GM10266 (cell line): ENCODE measurements at regions not wholly inside any gene's neighbourhood (a gene's known extent, or its start where the extent isn't known, plus 50 kb on each side); places are given as distances from the start of the nearest gene placed in this dataset.

ENCODE experiments used
- DNase-seq: peaks from one replicate; pipeline ENCODE4 v3.0.0; 2012; ENCODE audit errors: extremely low spot score
- TF ChIP-seq, protein P1 (sequence below): IDR thresholded peaks from 2 replicates; pipeline ENCODE4 v1.5.1; 2012; ENCODE audit warnings: mild to moderate bottlenecking, low read depth; ENCODE audit not compliant: control insufficient read depth, insufficient read depth; ENCODE audit errors: missing control alignments

DNA sequence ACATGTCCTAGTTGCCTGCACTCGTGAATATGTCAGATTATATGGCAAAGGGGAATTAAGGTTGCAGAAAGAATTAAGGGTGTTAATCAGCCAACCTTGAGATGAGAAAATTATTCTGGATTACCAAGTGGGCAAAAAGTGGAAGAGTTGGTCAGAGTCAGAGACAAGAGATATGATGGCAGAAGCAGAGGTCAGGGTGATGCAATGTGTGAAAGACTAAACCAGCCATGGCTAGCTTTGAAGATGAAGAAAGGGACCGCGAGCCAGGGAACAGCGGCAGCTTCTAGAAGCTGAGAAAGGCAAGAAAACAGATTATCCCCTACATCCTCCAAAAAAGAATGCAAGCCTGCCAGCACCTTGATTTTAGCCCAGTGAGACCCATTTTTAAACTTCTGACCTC lies 385.6 kb downstream of the HNRNPD start:
- DNase-seq, result no peak
- TF ChIP-seq, protein P1, sequence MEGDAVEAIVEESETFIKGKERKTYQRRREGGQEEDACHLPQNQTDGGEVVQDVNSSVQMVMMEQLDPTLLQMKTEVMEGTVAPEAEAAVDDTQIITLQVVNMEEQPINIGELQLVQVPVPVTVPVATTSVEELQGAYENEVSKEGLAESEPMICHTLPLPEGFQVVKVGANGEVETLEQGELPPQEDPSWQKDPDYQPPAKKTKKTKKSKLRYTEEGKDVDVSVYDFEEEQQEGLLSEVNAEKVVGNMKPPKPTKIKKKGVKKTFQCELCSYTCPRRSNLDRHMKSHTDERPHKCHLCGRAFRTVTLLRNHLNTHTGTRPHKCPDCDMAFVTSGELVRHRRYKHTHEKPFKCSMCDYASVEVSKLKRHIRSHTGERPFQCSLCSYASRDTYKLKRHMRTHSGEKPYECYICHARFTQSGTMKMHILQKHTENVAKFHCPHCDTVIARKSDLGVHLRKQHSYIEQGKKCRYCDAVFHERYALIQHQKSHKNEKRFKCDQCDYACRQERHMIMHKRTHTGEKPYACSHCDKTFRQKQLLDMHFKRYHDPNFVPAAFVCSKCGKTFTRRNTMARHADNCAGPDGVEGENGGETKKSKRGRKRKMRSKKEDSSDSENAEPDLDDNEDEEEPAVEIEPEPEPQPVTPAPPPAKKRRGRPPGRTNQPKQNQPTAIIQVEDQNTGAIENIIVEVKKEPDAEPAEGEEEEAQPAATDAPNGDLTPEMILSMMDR, result no peak

DNA sequence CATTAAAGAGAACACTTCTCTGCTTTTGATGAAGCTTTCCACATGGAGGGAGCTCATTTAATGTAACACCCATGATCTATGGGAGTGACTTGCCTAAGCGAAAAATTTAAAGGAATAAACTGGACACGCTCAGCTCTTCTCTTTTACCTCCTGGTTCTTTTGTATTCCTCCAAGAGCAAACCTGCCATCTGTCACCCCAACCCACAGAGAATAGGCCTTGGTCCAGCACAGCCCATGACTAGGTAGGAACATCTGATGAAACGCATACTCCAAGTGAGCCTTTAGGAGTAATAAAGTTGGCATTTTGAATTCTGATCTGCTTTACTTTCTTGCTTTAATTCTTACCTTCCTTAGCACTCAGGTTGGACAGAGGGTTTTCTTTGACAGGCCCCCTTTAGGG lies 389.0 kb downstream of the HNRNPD start:
- DNase-seq, result no peak
- TF ChIP-seq, protein P1, result no peak

DNA sequence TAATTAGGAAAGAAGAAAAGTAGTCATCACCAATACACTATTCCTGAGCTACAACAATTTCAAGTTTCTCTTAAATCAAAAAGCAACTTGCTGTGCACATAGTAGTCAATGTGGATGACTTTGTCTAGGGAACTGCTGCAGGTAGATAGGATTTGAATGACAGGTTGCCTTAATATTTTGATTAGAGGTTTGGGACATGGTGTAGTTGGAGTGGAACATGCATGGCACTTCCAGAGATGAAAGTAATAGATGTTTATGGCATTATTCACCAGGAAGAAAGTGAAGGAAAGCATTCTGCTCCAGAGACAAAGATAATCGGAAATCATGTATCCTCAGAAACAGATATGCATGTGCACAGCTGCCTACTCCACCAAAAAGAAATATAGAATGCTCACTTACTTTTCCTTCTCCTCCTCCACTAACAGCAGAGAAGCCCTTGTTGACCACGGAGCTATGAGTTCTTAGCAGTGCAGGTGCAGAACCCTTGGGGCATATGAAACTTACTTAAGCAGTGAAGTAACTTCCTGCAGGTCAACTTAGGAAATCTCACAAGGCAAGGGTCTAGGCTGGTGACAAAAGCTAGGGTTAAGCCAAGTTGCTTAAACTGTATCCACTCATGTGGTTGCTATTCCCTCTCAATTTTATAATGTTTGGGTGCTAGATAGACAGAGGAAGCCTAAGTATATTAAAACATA lies 390.8 kb downstream of the HNRNPD start:
- no peak for DNase-seq
- TF ChIP-seq, protein P1, result no peak

DNA sequence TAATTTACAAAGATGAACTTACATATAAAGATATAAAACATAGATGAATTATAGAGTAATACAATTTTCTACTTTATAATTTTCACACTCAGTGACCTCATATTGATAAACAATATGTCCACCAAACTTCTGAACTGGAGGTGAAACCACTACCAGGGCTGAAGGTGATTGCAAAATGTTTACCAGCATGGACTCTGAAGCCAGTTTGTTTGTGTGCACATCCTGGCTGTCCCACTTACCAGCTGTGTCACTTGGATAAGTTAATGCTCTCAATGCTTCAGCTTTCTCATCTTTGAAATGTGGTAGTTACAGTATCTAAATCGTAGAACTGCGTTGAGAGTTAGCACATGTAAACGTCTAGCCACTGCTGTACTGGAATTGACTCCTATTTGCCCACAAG lies 392.6 kb downstream of the HNRNPD start:
- no peak for DNase-seq
- TF ChIP-seq, protein P1, result no peak

DNA sequence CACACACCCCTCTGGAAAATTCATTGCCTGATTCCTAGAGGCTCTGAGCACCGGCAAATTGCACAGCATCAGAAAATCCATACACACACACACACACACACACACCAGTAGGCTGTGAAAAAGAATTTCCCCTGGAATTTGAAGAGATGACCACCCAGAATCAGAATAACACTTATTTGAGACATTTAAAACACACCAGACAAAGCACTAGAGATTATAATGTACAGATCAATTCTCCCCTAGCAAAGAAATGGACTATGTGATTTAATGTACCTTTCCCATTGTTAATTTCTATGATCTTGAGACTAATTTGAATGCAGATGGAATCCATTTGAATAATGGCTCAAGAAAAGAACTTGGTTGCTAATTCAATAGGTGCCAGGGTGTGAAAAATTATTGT lies 399.3 kb downstream of the HNRNPD start:
- DNase-seq, result no peak
- TF ChIP-seq, protein P1, result no peak

DNA sequence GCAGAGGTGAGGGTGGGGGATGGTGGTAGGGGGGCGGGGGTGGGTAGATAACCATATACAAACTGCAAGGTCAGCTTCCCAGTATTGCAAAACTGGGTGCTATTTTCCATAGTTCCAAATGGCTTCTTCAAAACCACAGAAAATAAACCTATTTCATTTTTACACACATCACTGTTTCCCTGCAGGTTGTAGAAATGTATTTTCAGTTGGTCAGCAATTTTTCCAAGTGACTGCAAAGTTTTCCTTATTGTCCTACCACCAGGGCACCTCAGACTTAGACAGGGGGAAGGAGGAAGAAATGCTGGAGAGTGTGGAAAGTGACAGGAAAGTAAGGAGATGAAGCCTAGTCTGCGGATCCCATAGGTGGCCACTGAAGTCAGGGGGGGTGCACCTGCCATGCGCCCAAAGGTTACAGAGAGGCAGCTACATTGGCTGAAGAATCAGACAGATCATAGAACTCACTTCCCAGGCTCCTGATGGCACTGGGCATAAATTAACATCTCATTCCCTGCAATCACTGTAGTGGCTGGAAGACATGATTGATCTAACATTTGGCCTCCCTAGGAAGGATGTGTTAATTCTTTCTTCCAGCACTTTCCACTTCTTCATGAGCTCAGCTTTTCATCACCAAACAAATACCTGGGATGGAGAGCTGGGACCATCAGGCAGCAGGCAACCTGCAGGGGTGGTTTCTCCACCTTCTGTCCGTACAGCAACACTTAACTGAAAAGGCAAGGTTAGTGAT lies 402.0 kb downstream of the HNRNPD start:
- DNase-seq, result no peak
- TF ChIP-seq, protein P1, result no peak

DNA sequence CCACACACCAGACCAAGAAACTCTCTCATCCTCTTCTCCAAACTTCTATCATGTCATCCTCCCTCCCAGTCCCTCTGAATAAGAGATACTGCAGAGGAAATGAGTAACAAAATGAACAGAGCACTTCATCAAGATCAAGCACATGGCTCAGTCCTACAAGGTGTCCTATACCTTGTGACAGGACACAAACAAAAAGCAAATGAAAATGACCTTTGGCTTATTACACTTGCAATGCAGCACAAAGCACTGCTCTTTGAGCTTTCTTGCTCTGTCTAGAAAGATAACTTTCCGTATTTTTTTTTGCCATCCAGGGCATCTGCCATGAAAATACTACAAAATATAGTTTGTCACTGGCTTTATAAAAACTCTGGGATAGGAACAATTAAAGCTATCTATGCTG lies 402.7 kb downstream of the HNRNPD start:
- TF ChIP-seq, protein P1, result no peak
- DNase-seq, result no peak
